ENCODE measurements at regions not wholly inside any gene's neighbourhood (a gene's known extent, or its start where the extent isn't known, plus 50 kb on each side); places are given as distances from the start of the nearest gene placed in this dataset.

DNA sequence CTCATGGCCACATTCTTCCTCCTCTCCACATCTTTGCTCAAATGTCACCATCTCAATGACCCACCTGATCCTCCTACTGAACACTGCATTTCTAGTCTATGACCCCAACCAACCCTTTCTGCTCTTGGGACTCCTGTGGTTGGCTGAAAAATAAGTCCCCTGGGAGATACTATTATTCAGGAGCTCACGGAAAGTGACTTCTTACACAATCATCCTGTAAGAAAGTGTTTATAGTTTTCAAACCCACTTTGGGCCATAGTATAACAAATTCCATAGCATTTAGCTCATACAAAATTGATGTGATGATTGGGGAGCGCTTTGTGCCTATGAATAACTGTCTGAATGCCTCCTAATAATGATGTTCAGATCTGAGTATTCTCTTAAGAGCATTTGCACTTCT lies 161.4 kb upstream of the HS3ST1 start (continued):
- TF ChIP-seq REST (IDR thresholded peaks at IDR 0.05; ENCODE audit: low read depth): no peak
- TF ChIP-seq POLR2A (IDR thresholded peaks at IDR 0.05; ENCODE audit: borderline replicate concordance, extremely low read depth, insufficient read depth, insufficient read length): no peak
- TF ChIP-seq ELF1 (IDR thresholded peaks at IDR 0.05; ENCODE audit: borderline replicate concordance, low read depth): no peak
- TF ChIP-seq JUND (IDR thresholded peaks at IDR 0.05): no peak

GRCh38 chr4:11589676-11590075 lies 161.0 kb upstream of the HS3ST1 start:
- CTCF ChIA-PET: no interaction called here
- no peaks in the 10 kb centered on the region for H3K9me2 ChIP-seq (ENCODE audit: insufficient read depth)
- DNase-seq (ENCODE audit: low read depth, low spot score) (no peak), ATAC-seq (no peak)
- H3K36me3 ChIP-seq (ENCODE audit: control insufficient read depth in 1 of 2, insufficient read depth in 2 of 2, low read length in 2 of 2): no peaks in the 10 kb centered on the region
- no peaks in the 10 kb centered on the region for H3K9me3 ChIP-seq (ENCODE audit: control insufficient read depth in 1 of 2, insufficient read depth in 1 of 2, low read depth in 1 of 2, low read length in 2 of 2)
- H3K4me3 ChIP-seq (replicated peaks in 1 of 2; ENCODE audit: low read depth in 1 of 2, low read length in 2 of 2): no peak overlapping the region
- no TSS peak for BruUV-seq (replicated peaks)
- H4K20me1 ChIP-seq (ENCODE audit: insufficient read depth): no peaks in the 10 kb centered on the region
- H3K27me3 ChIP-seq (ENCODE audit: insufficient read depth, low read length): no peaks in the 10 kb centered on the region
- peaks cover 23 to 61% of the 10 kb centered on the region in 2 experiments for H3K4me1 ChIP-seq (ENCODE audit: control insufficient read depth in 1 of 2, insufficient read depth in 2 of 2, low read length in 2 of 2)
- H2AFZ ChIP-seq (ENCODE audit: low read depth, low read length, poor library complexity, severe bottlenecking): no peak overlapping the region
- no peaks in the 10 kb centered on the region for H3K79me2 ChIP-seq (ENCODE audit: insufficient read depth, low read length)
- no peak overlapping the region for H3K9ac ChIP-seq (ENCODE audit: low read length)
- TF ChIP-seq SP1 (IDR thresholded peaks at IDR 0.05; ENCODE audit: low read depth) (peak; percentile 48), POLR2AphosphoS5 (IDR thresholded peaks at IDR 0.05; ENCODE audit: low read depth, low read length) (no peak), FOSL1 (IDR thresholded peaks at IDR 0.05; ENCODE audit: low read depth) (peak; percentile 44; the same call in 1 of the 2 replicates), JUND (IDR thresholded peaks at IDR 0.05) (peak; percentile 36; the same call in 1 of the 2 replicates), CBX3 (IDR thresholded peaks at IDR 0.05; ENCODE audit: low read depth) (0 out of 2 replicates have a peak, but pooled peaks have one; percentile 52)
- RAD21 ChIA-PET (ENCODE audit: low non-redundant PET in 1 of 2, low total read pairs in 2 of 2, uncharacterized antibody in 2 of 2, unreplicated experiment in 2 of 2): no interaction called here
- H3K27ac ChIP-seq (ENCODE audit: low read depth, low read length): peak overlapping the region; percentile 14; the same call in 1 of the 2 replicates
- intact Hi-C loops (cut with micrococcal nuclease): no loop called here
- H3K4me2 ChIP-seq (ENCODE audit: low read length): peak overlapping the region; percentile 39
- POLR2A ChIA-PET: interaction anchor here (1.0 kb wide), 1 partner anchor 41 kb away, joined by 4 read pairs; no protein-coding TSS in a partner anchor
